ENCODE measurements at regions not wholly inside any gene's neighbourhood (a gene's known extent, or its start where the extent isn't known, plus 50 kb on each side); places are given as distances from the start of the nearest gene placed in this dataset.

DNA sequence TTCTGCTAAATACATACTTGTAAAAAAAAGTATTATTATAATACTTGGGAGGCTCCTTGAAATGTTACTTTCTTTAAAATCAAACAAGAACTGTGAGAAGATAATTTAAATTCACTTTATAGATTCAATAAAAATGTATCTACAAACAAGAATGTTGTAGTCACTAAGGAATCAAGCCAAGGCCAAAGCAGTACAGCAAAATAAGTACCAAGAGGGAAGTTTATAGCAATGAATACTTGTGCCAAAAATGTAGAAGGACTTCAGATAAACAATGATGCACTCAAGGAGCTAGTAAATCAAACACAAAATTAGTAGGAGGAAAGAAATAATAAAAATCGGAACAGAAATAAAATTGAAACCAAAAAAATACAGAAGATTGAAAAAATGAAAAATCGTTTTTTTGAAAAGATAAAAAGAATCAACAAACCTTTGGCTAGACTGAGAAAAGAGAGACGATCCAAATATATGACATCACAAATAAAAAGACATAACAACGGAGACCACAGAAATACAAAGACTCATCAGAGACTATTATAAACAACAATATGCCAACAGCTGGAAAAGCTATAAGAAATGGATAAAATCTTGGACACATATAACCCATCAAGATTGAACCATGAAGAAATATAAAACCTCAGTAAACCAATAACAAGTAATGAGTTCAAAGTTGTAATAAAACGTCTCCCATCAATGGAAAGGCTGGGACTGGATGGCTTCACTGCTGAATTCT is 286.0 kb upstream of the TMEM229A start:
- TF ChIP-seq POLR2A (IDR thresholded peaks at IDR 0.05; ENCODE audit: low read depth, low read length) (no peak), POLR2AphosphoS5 (IDR thresholded peaks at IDR 0.05; ENCODE audit: low read depth, low read length) (no peak)
